NB4 (cell line): ENCODE measurements at regions not wholly inside any gene's neighbourhood (a gene's known extent, or its start where the extent isn't known, plus 50 kb on each side); places are given as distances from the start of the nearest gene placed in this dataset.

ENCODE experiments used
- DNase-seq: peaks from one replicate; pipeline ENCODE4 v3.0.0; 2010; ENCODE audit warnings: low read depth
- H3K4me3 ChIP-seq: one replicate; pipeline ENCODE4 v1.5.1; 2011; ENCODE audit warnings: mild to moderate bottlenecking, low read depth, low read length, moderate library complexity
- MYC ChIP-seq: IDR thresholded peaks from 2 replicates; pipeline ENCODE4 v1.6.1; 2011; ENCODE audit warnings: low read depth, low read length
- POLR2A ChIP-seq: IDR thresholded peaks from 2 replicates; pipeline ENCODE4 v1.6.1; 2011; ENCODE audit warnings: mild to moderate bottlenecking; ENCODE audit not compliant: insufficient read length; ENCODE audit errors: extremely low read depth
- TF ChIP-seq, protein P1 (sequence below): IDR thresholded peaks from one replicate; pipeline ENCODE4 v1.5.1; 2012; ENCODE audit warnings: low read depth, low read length
- TF ChIP-seq, protein P2 (sequence below): IDR thresholded peaks from 2 replicates; pipeline ENCODE4 v1.6.1; 2011; ENCODE audit warnings: low read depth, low read length

- DNase-seq, result no peak
- no peak overlapping the region for H3K4me3 ChIP-seq
- TF ChIP-seq MYC, result no peak
- TF ChIP-seq, protein P1, sequence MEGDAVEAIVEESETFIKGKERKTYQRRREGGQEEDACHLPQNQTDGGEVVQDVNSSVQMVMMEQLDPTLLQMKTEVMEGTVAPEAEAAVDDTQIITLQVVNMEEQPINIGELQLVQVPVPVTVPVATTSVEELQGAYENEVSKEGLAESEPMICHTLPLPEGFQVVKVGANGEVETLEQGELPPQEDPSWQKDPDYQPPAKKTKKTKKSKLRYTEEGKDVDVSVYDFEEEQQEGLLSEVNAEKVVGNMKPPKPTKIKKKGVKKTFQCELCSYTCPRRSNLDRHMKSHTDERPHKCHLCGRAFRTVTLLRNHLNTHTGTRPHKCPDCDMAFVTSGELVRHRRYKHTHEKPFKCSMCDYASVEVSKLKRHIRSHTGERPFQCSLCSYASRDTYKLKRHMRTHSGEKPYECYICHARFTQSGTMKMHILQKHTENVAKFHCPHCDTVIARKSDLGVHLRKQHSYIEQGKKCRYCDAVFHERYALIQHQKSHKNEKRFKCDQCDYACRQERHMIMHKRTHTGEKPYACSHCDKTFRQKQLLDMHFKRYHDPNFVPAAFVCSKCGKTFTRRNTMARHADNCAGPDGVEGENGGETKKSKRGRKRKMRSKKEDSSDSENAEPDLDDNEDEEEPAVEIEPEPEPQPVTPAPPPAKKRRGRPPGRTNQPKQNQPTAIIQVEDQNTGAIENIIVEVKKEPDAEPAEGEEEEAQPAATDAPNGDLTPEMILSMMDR, result no peak
- TF ChIP-seq, protein P2, sequence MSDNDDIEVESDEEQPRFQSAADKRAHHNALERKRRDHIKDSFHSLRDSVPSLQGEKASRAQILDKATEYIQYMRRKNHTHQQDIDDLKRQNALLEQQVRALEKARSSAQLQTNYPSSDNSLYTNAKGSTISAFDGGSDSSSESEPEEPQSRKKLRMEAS, result no peak
- no peak for TF ChIP-seq POLR2A
Observed at GRCh38 chr4:186898367-186898766, 174.7 kb upstream of the FAT1 start.

DNA sequence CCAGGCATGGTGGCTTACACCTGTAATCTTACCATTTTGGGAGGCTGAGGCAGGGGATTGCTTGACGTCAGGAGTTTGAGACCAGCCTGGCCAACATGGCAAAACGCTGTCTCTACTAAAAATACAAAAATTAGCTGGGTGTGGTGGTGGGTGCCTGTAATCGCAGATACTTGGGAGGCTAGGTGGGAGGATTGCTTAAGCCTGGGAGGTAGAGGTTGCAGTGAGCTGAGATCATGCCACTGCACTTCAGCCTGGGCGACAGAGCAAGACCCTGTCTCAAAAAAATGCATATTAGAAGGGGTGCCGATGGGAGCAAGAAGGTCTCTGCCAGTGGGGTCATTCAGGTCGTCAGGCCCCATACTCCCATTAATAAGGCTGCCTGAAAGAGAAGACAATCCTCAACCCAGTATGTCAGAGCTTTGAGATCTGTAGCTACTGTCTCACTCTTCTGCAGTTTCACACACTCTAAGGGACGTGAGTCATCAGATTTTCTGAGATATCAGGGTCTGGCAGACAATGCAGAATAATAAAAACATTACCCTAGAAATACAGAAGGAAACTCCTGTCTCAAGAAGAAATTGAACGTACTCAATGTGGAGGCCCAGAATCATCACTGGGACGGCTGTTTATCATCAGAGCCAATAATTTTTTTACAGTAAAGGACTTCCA, 176.7 kb upstream of the FAT1 start:
- no peak for DNase-seq
- H3K4me3 ChIP-seq, result no peak overlapping the region
- TF ChIP-seq, protein P2, result no peak
- TF ChIP-seq, protein P1, result no peak
- TF ChIP-seq MYC, result no peak
- TF ChIP-seq POLR2A, result no peak

- TF ChIP-seq POLR2A (no peak), MYC (no peak)
- TF ChIP-seq, protein P2, result no peak
- TF ChIP-seq, protein P1, result no peak
- no peak overlapping the region for H3K4me3 ChIP-seq
- DNase-seq, result no peak
Observed at GRCh38 chr4:186900984-186901383, 177.3 kb upstream of the FAT1 start.

DNA sequence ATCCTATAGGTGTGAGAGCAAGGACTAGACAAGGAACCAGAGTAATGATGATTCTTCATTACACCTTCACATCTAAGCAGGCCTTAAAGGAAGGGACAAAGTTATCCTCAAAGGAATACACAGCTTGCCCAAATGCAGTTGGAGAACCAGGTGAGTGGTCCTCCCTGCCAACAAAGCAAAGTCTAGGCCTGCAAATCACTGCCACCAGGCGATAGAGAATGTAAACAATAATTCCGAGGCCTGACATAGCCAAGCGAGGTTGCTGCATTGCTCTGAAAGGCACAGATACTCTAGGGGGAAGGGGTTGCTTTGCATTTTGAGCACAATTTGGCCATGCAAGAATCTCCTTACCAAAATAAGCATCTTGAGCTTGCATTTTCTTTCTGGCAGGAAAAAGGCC, 178.2 kb upstream of the FAT1 start:
- TF ChIP-seq, protein P2, result no peak
- TF ChIP-seq MYC (no peak), POLR2A (no peak)
- TF ChIP-seq, protein P1, result no peak
- H3K4me3 ChIP-seq, result no peak overlapping the region
- DNase-seq, result no peak

DNA sequence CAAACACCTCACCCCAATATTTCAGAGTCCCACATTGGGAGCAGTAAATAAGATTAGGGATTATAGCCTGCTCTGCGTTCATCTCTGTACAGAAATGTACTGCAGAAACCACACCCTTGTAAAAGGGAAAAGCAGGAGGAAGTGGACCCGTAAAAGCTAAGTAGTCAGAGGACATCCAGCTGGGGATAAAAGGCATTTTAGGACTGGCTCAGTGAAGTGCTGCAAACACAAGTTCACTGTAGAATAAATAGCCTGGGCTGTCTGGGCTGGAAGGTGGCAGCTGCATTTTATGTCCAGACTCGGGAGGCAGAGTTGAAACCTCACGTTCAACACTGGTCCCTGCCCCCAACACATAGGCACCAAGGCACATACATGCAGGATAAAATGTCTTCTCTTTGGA, 178.7 kb upstream of the FAT1 start:
- no peak for DNase-seq
- TF ChIP-seq, protein P1, result no peak
- TF ChIP-seq, protein P2, result no peak
- TF ChIP-seq POLR2A (no peak), MYC (no peak)
- no peak overlapping the region for H3K4me3 ChIP-seq
